B cell (primary cell): ENCODE measurements at regions not wholly inside any gene's neighbourhood (a gene's known extent, or its start where the extent isn't known, plus 50 kb on each side); places are given as distances from the start of the nearest gene placed in this dataset.

Experiments used
- ATAC-seq: fragments of 200-7000 bp; cut with Tn5 transposase; one replicate; pipeline ENCODE4 v1.10.0; 2021; ENCODE audit warnings: low read depth, mild to moderate bottlenecking, moderate number of reproducible peaks, moderate library complexity
- CTCF ChIA-PET: fragments of 350-600 bp; sonication (Branson Sonifier 250); formaldehyde crosslinking; loops from one replicate; lab custom pipeline; 2021; ENCODE audit warnings: antibody characterized with exemption, inconsistent platforms; lab: Charles Lee
- POLR2A ChIA-PET: fragments of 350-600 bp; sonication (Branson Sonifier 250); formaldehyde crosslinking; loops from one replicate; lab custom pipeline; 2021; ENCODE audit warnings: antibody characterized with exemption; lab: Charles Lee
- DNase-seq: peaks from one replicate; pipeline ENCODE4 v3.0.0; 2013
- H2AFZ ChIP-seq: 2 replicates; pipeline ENCODE4 v1.6.1; 2012; ENCODE audit warnings: mild to moderate bottlenecking, low read depth, low read length; ENCODE audit not compliant: insufficient read depth, poor library complexity, severe bottlenecking
- H3K27ac ChIP-seq, 2 donors: 1 replicate in 1 of 2; 2 replicates in 1 of 2; pipeline ENCODE4 v1.5.1; 2012 to 2013; ENCODE audit warnings: low read length in 2 of 2, mild to moderate bottlenecking in 2 of 2, moderate library complexity in 1 of 2
- H3K27me3 ChIP-seq, 4 experiments: fragments of 200-600 bp in 1 of 4; sonication (generic) in 1 of 4; replicated peaks in 1 of 4; 1 replicate in 2 of 4; 2 replicates in 2 of 4; pipeline versions ENCODE4 v1.6.1 to v1.7.0; 2013 to 2016; ENCODE audit warnings: low read length in 3 of 4, mild to moderate bottlenecking in 2 of 4, mixed read lengths in 1 of 4, moderate library complexity in 1 of 4; ENCODE audit not compliant: insufficient read depth in 4 of 4, control insufficient read depth in 3 of 4; ENCODE audit errors: control extremely low read depth in 1 of 4
- H3K36me3 ChIP-seq, 2 experiments: replicated peaks in 1 of 2; 1 replicate in 1 of 2; 2 replicates in 1 of 2; pipeline versions ENCODE4 v1.6.1 to v1.7.1; 2013; ENCODE audit warnings: low read length in 1 of 2; ENCODE audit not compliant: insufficient read depth in 2 of 2, control insufficient read depth in 1 of 2; ENCODE audit errors: control extremely low read depth in 1 of 2, extremely low read depth in 1 of 2
- H3K4me1 ChIP-seq, 2 donors: fragments of 200-600 bp in 1 of 2; sonication (generic) in 1 of 2; 1 replicate in 1 of 2; 2 replicates in 1 of 2; pipeline versions ENCODE4 v1.5.1 to v1.6.1; 2013 to 2017; ENCODE audit warnings: low read length in 2 of 2; ENCODE audit not compliant: control insufficient read depth in 2 of 2, insufficient read depth in 2 of 2
- H3K4me2 ChIP-seq: replicated peaks from 2 replicates; pipeline ENCODE3; 2012; ENCODE audit warnings: mild to moderate bottlenecking, low read depth, low read length; ENCODE audit not compliant: poor library complexity, severe bottlenecking
- H3K4me3 ChIP-seq, 5 experiments: fragments of 200-600 bp in 1 of 5; sonication (generic) in 1 of 5; 1 replicate in 3 of 5; 2 replicates in 2 of 5; pipeline versions ENCODE4 v1.5.1 to v1.7.0; 2011 to 2016; ENCODE audit warnings: low read length in 4 of 5, mild to moderate bottlenecking in 4 of 5, low read depth in 2 of 5, control low read depth in 1 of 5, moderate library complexity in 1 of 5; ENCODE audit not compliant: insufficient read depth in 1 of 5; ENCODE audit errors: control extremely low read depth in 1 of 5, extremely low read depth in 1 of 5
- H3K79me2 ChIP-seq: fragments of 200-600 bp; sonication (generic); one replicate; pipeline ENCODE4 v1.6.0; 2016; ENCODE audit warnings: low read length; ENCODE audit not compliant: control insufficient read depth, insufficient read depth
- H3K9ac ChIP-seq: fragments of 200-600 bp; sonication (generic); 2 replicates; pipeline ENCODE4 v1.6.1; 2017; ENCODE audit warnings: mild to moderate bottlenecking, low read length, moderate library complexity
- H3K9me3 ChIP-seq, 3 donors: one replicate each; pipeline versions ENCODE4 v1.6.1 to v1.7.1; 2013; ENCODE audit warnings: low read length in 2 of 3; ENCODE audit not compliant: control insufficient read depth in 2 of 3, insufficient read depth in 1 of 3; ENCODE audit errors: control extremely low read depth in 1 of 3
- H4K20me1 ChIP-seq: 2 replicates; pipeline ENCODE4 v1.6.0; 2012; ENCODE audit warnings: mild to moderate bottlenecking, low read length; ENCODE audit not compliant: insufficient read depth, control insufficient read depth, poor library complexity, severe bottlenecking
- H3K27ac Mint-ChIP-seq: one replicate; pipeline ENCODE4 v1.8.0; 2021; ENCODE audit warnings: mixed read lengths
- H3K27me3 Mint-ChIP-seq: one replicate; pipeline ENCODE4 v1.8.0; 2021; ENCODE audit warnings: mixed read lengths
- H3K4me1 Mint-ChIP-seq: one replicate; pipeline ENCODE4 v1.8.0; 2021; ENCODE audit warnings: mixed read lengths
- H3K4me3 Mint-ChIP-seq: one replicate; pipeline ENCODE4 v1.8.0; 2021; ENCODE audit warnings: mixed read lengths
- H3K9me3 Mint-ChIP-seq: one replicate; pipeline ENCODE4 v1.8.0; 2022; ENCODE audit warnings: mixed read lengths; ENCODE audit not compliant: insufficient read depth
- EZH2 ChIP-seq: IDR thresholded peaks from 2 replicates; pipeline ENCODE4 v1.6.1; 2012; ENCODE audit warnings: borderline replicate concordance, low read depth, mild to moderate bottlenecking, moderate library complexity, low read length; ENCODE audit not compliant: insufficient read depth, poor library complexity, severe bottlenecking
- WGBS: methylation state at CpG from one replicate; pipeline ENCODE4 v1.1.5; 2013; ENCODE audit warnings: missing lambda C conversion rate; ENCODE audit not compliant: insufficient coverage; 5-methylcytosine and 5-hydroxymethylcytosine counted together
- intact Hi-C: fragments of 100-400 bp; cut with micrococcal nuclease; formaldehyde crosslinking; loops from one replicate; pipeline ENCODE4 v1.10.0; 2022
- TF ChIP-seq, protein P1 (sequence below): fragments of 200-600 bp; IDR thresholded peaks from one replicate; pipeline ENCODE4 v1.8.0; 2022; ENCODE audit warnings: antibody characterized with exemption, mild to moderate bottlenecking

GRCh38 chr7:42722198-42722597 is 189.7 kb downstream of the C7orf25 start:
- no peak overlapping the region for H3K9ac ChIP-seq
- H3K9me3 Mint-ChIP-seq: peaks cover 2% of the 10 kb centered on the region
- no peaks in the 10 kb centered on the region for H3K79me2 ChIP-seq
- no peaks in the 10 kb centered on the region for H3K4me1 ChIP-seq
- H2AFZ ChIP-seq: no peak overlapping the region
- H3K4me3 Mint-ChIP-seq: no peak overlapping the region
- no peaks in the 10 kb centered on the region for H3K36me3 ChIP-seq
- H4K20me1 ChIP-seq: no peaks in the 10 kb centered on the region
- peaks cover 5% of the 10 kb centered on the region for H3K27me3 Mint-ChIP-seq
- POLR2A ChIA-PET: no interaction called here
- H3K4me3 ChIP-seq: no peak overlapping the region
- CTCF ChIA-PET: no interaction called here
- no peak for TF ChIP-seq EZH2
- TF ChIP-seq, protein P1, sequence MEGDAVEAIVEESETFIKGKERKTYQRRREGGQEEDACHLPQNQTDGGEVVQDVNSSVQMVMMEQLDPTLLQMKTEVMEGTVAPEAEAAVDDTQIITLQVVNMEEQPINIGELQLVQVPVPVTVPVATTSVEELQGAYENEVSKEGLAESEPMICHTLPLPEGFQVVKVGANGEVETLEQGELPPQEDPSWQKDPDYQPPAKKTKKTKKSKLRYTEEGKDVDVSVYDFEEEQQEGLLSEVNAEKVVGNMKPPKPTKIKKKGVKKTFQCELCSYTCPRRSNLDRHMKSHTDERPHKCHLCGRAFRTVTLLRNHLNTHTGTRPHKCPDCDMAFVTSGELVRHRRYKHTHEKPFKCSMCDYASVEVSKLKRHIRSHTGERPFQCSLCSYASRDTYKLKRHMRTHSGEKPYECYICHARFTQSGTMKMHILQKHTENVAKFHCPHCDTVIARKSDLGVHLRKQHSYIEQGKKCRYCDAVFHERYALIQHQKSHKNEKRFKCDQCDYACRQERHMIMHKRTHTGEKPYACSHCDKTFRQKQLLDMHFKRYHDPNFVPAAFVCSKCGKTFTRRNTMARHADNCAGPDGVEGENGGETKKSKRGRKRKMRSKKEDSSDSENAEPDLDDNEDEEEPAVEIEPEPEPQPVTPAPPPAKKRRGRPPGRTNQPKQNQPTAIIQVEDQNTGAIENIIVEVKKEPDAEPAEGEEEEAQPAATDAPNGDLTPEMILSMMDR: no peak
- no peaks in the 10 kb centered on the region for H3K4me1 Mint-ChIP-seq
- H3K27ac ChIP-seq: no peak overlapping the region
- no peak overlapping the region for H3K4me2 ChIP-seq
- peaks cover 0 to 5% (median 0%) of the 10 kb centered on the region in 4 experiments for H3K27me3 ChIP-seq
- H3K9me3 ChIP-seq: peaks cover 0 to 5% (median 0%) of the 10 kb centered on the region in 3 donors
- DNase-seq: no peak
- intact Hi-C loops: no loop called here
- no peak for ATAC-seq
- H3K27ac Mint-ChIP-seq: no peak overlapping the region

GRCh38 chr7:42720991-42721796 is 190.7 kb downstream of the C7orf25 start:
- DNase-seq: no peak
- intact Hi-C loops: no loop called here
- Histone ChIP-seq H3K9me3 (peaks cover 0 to 8% (median 0%) of the 10 kb centered on the region in 3 donors), H3K4me2 (no peak overlapping the region), H3K79me2 (no peaks in the 10 kb centered on the region), H3K4me3 (no peak overlapping the region), H3K4me1 (no peaks in the 10 kb centered on the region), H2AFZ (no peak overlapping the region), H3K9ac (no peak overlapping the region), H3K36me3 (no peaks in the 10 kb centered on the region), H3K27ac (no peak overlapping the region), H4K20me1 (no peaks in the 10 kb centered on the region), H3K27me3 (peaks cover 0 to 5% (median 0%) of the 10 kb centered on the region in 4 experiments)
- no peak for ATAC-seq
- H3K9me3 Mint-ChIP-seq: peaks cover 2% of the 10 kb centered on the region
- no peaks in the 10 kb centered on the region for H3K4me1 Mint-ChIP-seq
- ChIA-PET CTCF (no interaction called here), POLR2A (no interaction called here)
- H3K27ac Mint-ChIP-seq: no peak overlapping the region
- no peak for TF ChIP-seq EZH2
- TF ChIP-seq, protein P1: no peak
- peaks cover 5% of the 10 kb centered on the region for H3K27me3 Mint-ChIP-seq
- over 99% methylated on average over 7 of the region's 10 CpGs for WGBS
- H3K4me3 Mint-ChIP-seq: no peak overlapping the region
